ENCODE measurements at regions not wholly inside any gene's neighbourhood (a gene's known extent, or its start where the extent isn't known, plus 50 kb on each side); places are given as distances from the start of the nearest gene placed in this dataset.

- Histone ChIP-seq H3K18ac (ENCODE audit: extremely low read depth, low read length) (no peak overlapping the region), H3K4me2 (ENCODE audit: insufficient read depth in 1 of 2, low read depth in 2 of 2, low read length in 2 of 2) (no peak overlapping the region), H3K4me3 (ENCODE audit: extremely low read depth in 1 of 4, insufficient read depth in 2 of 4, low read depth in 3 of 4, low read length in 4 of 4) (no peak overlapping the region), H4K20me1 (replicated peaks in 1 of 2; ENCODE audit: control insufficient read depth in 1 of 2, insufficient read depth in 2 of 2, low read length in 2 of 2) (no peaks in the 10 kb centered on the region), H2BK120ac (replicated peaks; ENCODE audit: low read depth, low read length) (no peak overlapping the region), H3K36me3 (ENCODE audit: control insufficient read depth in 2 of 4, insufficient read depth in 4 of 4, low read length in 3 of 4) (no peaks in the 10 kb centered on the region), H3K23me2 (ENCODE audit: low read depth, low read length) (peaks cover 1% of the 10 kb centered on the region; the same call in 1 of the 2 replicates), H4K5ac (ENCODE audit: insufficient read length, low read depth, low read length) (no peak overlapping the region), H3K27me3 (replicated peaks in 1 of 4; ENCODE audit: control insufficient read depth in 3 of 4, extremely low read depth in 1 of 4, insufficient read depth in 3 of 4, low read length in 3 of 4) (no peaks in the 10 kb centered on the region), H2BK15ac (ENCODE audit: low read length) (no peak overlapping the region), H3K23ac (ENCODE audit: insufficient read length) (no peak overlapping the region), H2AFZ (ENCODE audit: low read length) (no peak overlapping the region), H3K27ac (ENCODE audit: low read depth, low read length) (no peak overlapping the region), H3K9me3 (ENCODE audit: insufficient read depth in 2 of 2, low read depth in 1 of 2, low read length in 1 of 2) (no peaks in the 10 kb centered on the region), H2AK5ac (ENCODE audit: low read depth, low read length) (no peak overlapping the region), H3K4me1 (replicated peaks in 1 of 4; ENCODE audit: control insufficient read depth in 3 of 4, insufficient read depth in 4 of 4, low read length in 3 of 4) (no peaks in the 10 kb centered on the region), H2BK5ac (ENCODE audit: low read depth, low read length) (no peak overlapping the region), H3K4ac (replicated peaks; ENCODE audit: insufficient read length, low read depth, low read length) (no peak overlapping the region), H2BK20ac (ENCODE audit: low read length) (no peak overlapping the region), H4K8ac (ENCODE audit: extremely low read depth, insufficient read depth, low read length) (no peak overlapping the region), H3K79me1 (ENCODE audit: low read depth, low read length) (no peaks in the 10 kb centered on the region), H2BK12ac (ENCODE audit: low read depth, low read length) (no peak overlapping the region), H3K9ac (replicated peaks in 1 of 4; ENCODE audit: extremely low read depth in 1 of 4, low read depth in 3 of 4, low read length in 3 of 4) (no peak overlapping the region), H3K79me2 (ENCODE audit: control insufficient read depth in 1 of 2, insufficient read depth in 2 of 2, low read length in 2 of 2) (no peaks in the 10 kb centered on the region), H3K56ac (replicated peaks; ENCODE audit: insufficient read length, low read depth, low read length) (no peak overlapping the region), H4K91ac (replicated peaks; ENCODE audit: insufficient read length, low read length) (no peak overlapping the region), H3K14ac (ENCODE audit: insufficient read length) (no peak overlapping the region)
- no peak for TF ChIP-seq RNF2 (IDR thresholded peaks at IDR 0.05; ENCODE audit: borderline replicate concordance, low read depth, low read length, missing control alignments, poor library complexity, severe bottlenecking)
- TF ChIP-seq ATF3 (IDR thresholded peaks at IDR 0.05; ENCODE audit: insufficient read depth, low read depth, low read length): no peak
- no peak for TF ChIP-seq CREB1 (IDR thresholded peaks at IDR 0.05)
- TF ChIP-seq ASH2L (IDR thresholded peaks at IDR 0.05; ENCODE audit: low read length): no peak
- TF ChIP-seq E2F6 (IDR thresholded peaks at IDR 0.05): no peak
- no peak for TF ChIP-seq FOSL1 (IDR thresholded peaks at IDR 0.05; ENCODE audit: insufficient read depth, low read depth, low read length)
- TF ChIP-seq EP300 (IDR thresholded peaks at IDR 0.05; ENCODE audit: borderline replicate concordance in 1 of 2, low read depth in 2 of 2, low read length in 2 of 2): no peak
- no peak for TF ChIP-seq SP1 (IDR thresholded peaks at IDR 0.05; ENCODE audit: low read depth, low read length)
- TF ChIP-seq TCF12 (IDR thresholded peaks at IDR 0.05; ENCODE audit: low read depth, low read length): no peak
- TF ChIP-seq BCL11A (IDR thresholded peaks at IDR 0.05; ENCODE audit: low read depth in 2 of 2, low read length in 2 of 2): no peak
- TF ChIP-seq YY1 (IDR thresholded peaks at IDR 0.05; ENCODE audit: low read depth, low read length): no peak
- no peak for TF ChIP-seq RXRA (IDR thresholded peaks at IDR 0.05; ENCODE audit: insufficient read depth, low read depth, low read length)
- ChIA-PET POLR2A (ENCODE audit: partially characterized antibody) (no interaction called here), CTCF (ENCODE audit: partially characterized antibody) (interaction anchor here (0.6 to 2.8 kb wide), 7 partner anchors 17 to 207 kb away, joined by 3 to 11 read pairs (median 4); no protein-coding TSS in a partner anchor)
- 50% methylated on average over 2 of the region's 2 CpGs; no CpG with 5 or more reads in 1 of the 2 experiments for WGBS, 2 experiments (ENCODE audit: extremely low coverage in 1 of 2, insufficient coverage in 1 of 2, insufficient read length in 1 of 2, insufficient replicate concordance in 2 of 2, low coverage in 1 of 2, low lambda C conversion rate in 2 of 2, missing lambda C conversion rate in 1 of 2)
- FAIRE-seq: no peak
- DNase-seq (ENCODE audit: low read depth in 1 of 2, low spot score in 2 of 2): no peak
Measured at GRCh38 chr4:42750856-42751255, 94.0 kb upstream of the ATP8A1 start.
